ENCODE measurements at regions not wholly inside any gene's neighbourhood (a gene's known extent, or its start where the extent isn't known, plus 50 kb on each side); places are given as distances from the start of the nearest gene placed in this dataset.

DNA sequence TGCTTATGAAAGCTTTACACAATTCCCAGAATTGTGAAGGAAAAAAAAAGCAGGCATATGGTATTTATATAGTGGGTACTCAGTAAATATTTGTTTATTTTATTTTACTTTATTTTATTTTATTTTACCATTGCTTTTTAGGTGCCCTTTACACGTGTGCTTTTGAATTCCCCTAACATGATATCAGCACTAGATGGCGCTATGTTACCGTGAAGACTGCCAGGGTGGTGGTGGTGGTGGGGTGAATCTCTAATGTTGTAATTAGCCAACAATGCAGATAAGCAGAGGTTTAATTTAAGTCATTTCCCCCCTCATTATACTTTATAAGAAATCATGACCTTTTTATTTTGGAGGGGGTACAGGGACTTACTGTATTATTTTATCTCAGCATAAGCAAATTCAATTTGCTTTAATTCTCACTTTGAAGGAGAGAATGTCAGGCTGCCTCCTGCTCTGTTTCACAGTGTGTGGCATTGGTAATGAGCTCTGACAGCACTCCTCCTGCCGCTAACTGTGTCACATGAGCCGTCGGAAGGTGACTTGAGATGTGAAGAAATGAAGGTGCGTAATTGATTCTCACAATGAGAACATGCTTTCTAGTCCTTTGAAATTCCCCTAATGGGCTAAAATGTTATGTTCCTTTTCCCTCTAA lies 165.6 kb downstream of the YTHDC2 start:
- no peak for TF ChIP-seq EZH2 (IDR thresholded peaks at IDR 0.05; ENCODE audit: borderline replicate concordance, low read depth, low read length)
- TF ChIP-seq ZNF274 (IDR thresholded peaks at IDR 0.05; ENCODE audit: borderline replicate concordance, low read depth, low read length): no peak
- TF ChIP-seq CREB1 (IDR thresholded peaks at IDR 0.05): no peak
- no peak for TF ChIP-seq CREB1 (CRISPR knock-in tag; IDR thresholded peaks at IDR 0.05)
- no peak for TF ChIP-seq SIX5 (IDR thresholded peaks at IDR 0.05; ENCODE audit: borderline replicate concordance in 1 of 2, insufficient read depth in 1 of 2, low read depth in 1 of 2, low read length in 2 of 2)
